ENCODE measurements at regions not wholly inside any gene's neighbourhood (a gene's known extent, or its start where the extent isn't known, plus 50 kb on each side); places are given as distances from the start of the nearest gene placed in this dataset.
A peak's percentile ranks its signal among the peaks of the same experiment; 100 is the strongest.
"Not testable (repeated sequence)": the region's sequence is repeated elsewhere in the genome, so short reads cannot be mapped to it uniquely, and the experiment has no call there.

GRCh38 chr7:125828153-125828700, 898.6 kb upstream of the POT1 start:
- no peak for DNase-seq

- DNase-seq = no peak
Observed at GRCh38 chr7:125823538-125823937, 893.9 kb upstream of the POT1 start.

GRCh38 chr7:125820495-125820894, 890.9 kb upstream of the POT1 start:
- DNase-seq = no peak

- DNase-seq = no peak
Observed at GRCh38 chr7:125814100-125814499, 884.5 kb upstream of the POT1 start.

GRCh38 chr7:125806491-125806890, 876.9 kb upstream of the POT1 start:
- DNase-seq = not testable (repeated sequence)

- no peak for DNase-seq
Observed at GRCh38 chr7:125804273-125804672, 874.6 kb upstream of the POT1 start.

GRCh38 chr7:125780153-125780552, 850.5 kb upstream of the POT1 start:
- DNase-seq = no peak

- no peak for DNase-seq
Observed at GRCh38 chr7:125775317-125775716, 845.7 kb upstream of the POT1 start.

- DNase-seq = no peak
Observed at GRCh38 chr7:125773113-125773785, 843.6 kb upstream of the POT1 start.

- no peak for DNase-seq
Observed at GRCh38 chr7:125747966-125748365, 818.3 kb upstream of the POT1 start.

- no peak for DNase-seq
Observed at GRCh38 chr7:125746510-125746909, 816.9 kb upstream of the POT1 start.

- DNase-seq = no peak
Observed at GRCh38 chr7:125727215-125727614, 797.6 kb upstream of the POT1 start.

- no peak for DNase-seq
Observed at GRCh38 chr7:125695626-125696025, 766.0 kb upstream of the POT1 start.

GRCh38 chr7:125683156-125683555, 753.5 kb upstream of the POT1 start:
- DNase-seq = no peak

GRCh38 chr7:125681508-125681907, 751.9 kb upstream of the POT1 start:
- DNase-seq = no peak

- DNase-seq = no peak
Observed at GRCh38 chr7:125678771-125679170, 749.1 kb upstream of the POT1 start.

- DNase-seq = no peak
Observed at GRCh38 chr7:125675640-125676039, 746.0 kb upstream of the POT1 start.

GRCh38 chr7:125675169-125675568, 745.5 kb upstream of the POT1 start:
- DNase-seq = no peak

GRCh38 chr7:125670926-125671572, 741.4 kb upstream of the POT1 start:
- DNase-seq = peak in 1 of 2 donors; percentile 14

GRCh38 chr7:125668321-125668993, 738.8 kb upstream of the POT1 start:
- no peak for DNase-seq

- no peak for DNase-seq
Observed at GRCh38 chr7:125664625-125665024, 735.0 kb upstream of the POT1 start.

GRCh38 chr7:125663961-125664360, 734.3 kb upstream of the POT1 start:
- DNase-seq = no peak

GRCh38 chr7:125661677-125662076, 732.1 kb upstream of the POT1 start:
- no peak for DNase-seq

- peak in 1 of 2 donors; percentile 1 for DNase-seq
Observed at GRCh38 chr7:125661006-125661405, 731.4 kb upstream of the POT1 start.
